Natural killer cell (primary cell): ENCODE measurements at regions not wholly inside any gene's neighbourhood (a gene's known extent, or its start where the extent isn't known, plus 50 kb on each side); places are given as distances from the start of the nearest gene placed in this dataset.
A peak's percentile ranks its signal among the peaks of the same experiment; 100 is the strongest.

Source experiments
- ATAC-seq, 3 donors: fragments of 150-1000 bp in 2 of 3; fragments of 200-7000 bp in 1 of 3; cut with Tn5 transposase; 1 replicate in 1 of 3; 2 replicates in 2 of 3; pipeline ENCODE4 v1.10.0; 2021; ENCODE audit warnings: mild to moderate bottlenecking in 2 of 3, moderate library complexity in 2 of 3
- DNase-seq, 2 donors: peaks; one replicate each; pipeline versions ENCODE4 v3.0.0 to v3.0.0-alpha.2; 2013 to 2021; ENCODE audit warnings: mixed read lengths in 1 of 2
- H3K27ac ChIP-seq: one replicate; pipeline ENCODE4 v1.5.1; 2013; ENCODE audit warnings: mild to moderate bottlenecking, low read length
- H3K27me3 ChIP-seq: one replicate; pipeline ENCODE4 v1.6.1; 2013; ENCODE audit warnings: low read length; ENCODE audit not compliant: control insufficient read depth, insufficient read depth
- H3K36me3 ChIP-seq: one replicate; pipeline ENCODE4 v1.6.1; 2013; ENCODE audit warnings: low read length; ENCODE audit not compliant: control insufficient read depth, insufficient read depth
- H3K4me1 ChIP-seq: one replicate; pipeline ENCODE4 v1.6.1; 2013; ENCODE audit warnings: low read length; ENCODE audit not compliant: control insufficient read depth, insufficient read depth
- H3K4me3 ChIP-seq: one replicate; pipeline ENCODE4 v1.5.1; 2013; ENCODE audit warnings: low read length
- H3K9me3 ChIP-seq: one replicate; pipeline ENCODE4 v1.6.1; 2013; ENCODE audit warnings: low read length; ENCODE audit not compliant: control insufficient read depth, insufficient read depth
- H3K27ac Mint-ChIP-seq, 2 donors: one replicate each; pipeline ENCODE4 v1.8.0; 2022; ENCODE audit warnings: mild to moderate bottlenecking in 2 of 2, mixed read lengths in 2 of 2, moderate library complexity in 1 of 2
- H3K27me3 Mint-ChIP-seq, 2 donors: one replicate each; pipeline ENCODE4 v1.8.0; 2022; ENCODE audit warnings: low read depth in 2 of 2, mixed read lengths in 2 of 2
- H3K36me3 Mint-ChIP-seq: one replicate; pipeline ENCODE4 v1.8.0; 2022; ENCODE audit warnings: mixed read lengths
- H3K4me1 Mint-ChIP-seq, 2 donors: one replicate each; pipeline ENCODE4 v1.8.0; 2022; ENCODE audit warnings: mixed read lengths in 2 of 2
- H3K4me3 Mint-ChIP-seq: one replicate; pipeline ENCODE4 v1.8.0; 2022; ENCODE audit warnings: mild to moderate bottlenecking, moderate library complexity, mixed read lengths
- H3K9me3 Mint-ChIP-seq, 2 donors: one replicate each; pipeline ENCODE4 v1.8.0; 2022; ENCODE audit warnings: mixed read lengths in 2 of 2
- CTCF ChIP-seq: fragments of 200-600 bp; IDR thresholded peaks from one replicate; pipeline ENCODE4 v1.8.0; 2022; ENCODE audit warnings: antibody characterized with exemption
- WGBS: methylation state at CpG from one replicate; pipeline ENCODE4 v1.1.7; 2013; ENCODE audit warnings: missing lambda C conversion rate; ENCODE audit not compliant: insufficient coverage; 5-methylcytosine and 5-hydroxymethylcytosine counted together
- intact Hi-C: fragments of 100-400 bp; cut with micrococcal nuclease; formaldehyde crosslinking; loops from one replicate; pipeline ENCODE4 v1.14.2; 2022

DNA sequence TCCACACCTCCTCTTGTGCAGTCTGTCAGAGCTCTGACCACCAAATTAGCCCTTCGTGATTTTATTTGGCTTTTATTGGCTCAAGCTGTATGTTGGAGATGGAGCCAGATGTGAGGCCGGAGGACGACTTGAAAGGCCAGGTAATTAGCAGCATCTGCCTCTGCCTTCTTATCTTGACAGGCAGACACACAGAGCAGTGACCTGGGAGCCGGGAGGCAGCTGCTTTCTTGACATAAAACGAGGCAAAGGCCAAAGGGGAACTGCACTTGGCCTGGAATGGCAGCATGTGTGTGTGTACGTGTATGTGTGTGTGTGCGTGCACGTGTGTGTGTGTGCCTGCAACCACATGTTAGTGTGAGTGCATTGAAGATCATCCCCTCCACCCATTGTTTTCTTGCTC lies 56.9 kb upstream of the BRD7 start:
- H3K4me3 ChIP-seq: no peak overlapping the region
- H3K9me3 ChIP-seq: no peaks in the 10 kb centered on the region
- ATAC-seq: no peak
- WGBS: 49% methylated on average over 5 of the region's 8 CpGs
- no peak for TF ChIP-seq CTCF
- Mint-ChIP-seq H3K9me3 (no peaks in the 10 kb centered on the region), H3K36me3 (no peaks in the 10 kb centered on the region), H3K27me3 (peaks cover 7 to 11% of the 10 kb centered on the region in 2 donors), H3K4me3 (no peak overlapping the region), H3K4me1 (no peaks in the 10 kb centered on the region), H3K27ac (no peak overlapping the region)
- peak in 1 of 2 donors; percentile 20 for DNase-seq
- H3K27me3 ChIP-seq: peaks cover 3% of the 10 kb centered on the region
- H3K36me3 ChIP-seq: no peaks in the 10 kb centered on the region
- H3K4me1 ChIP-seq: no peaks in the 10 kb centered on the region
- no peak overlapping the region for H3K27ac ChIP-seq
- intact Hi-C loops: no loop called here

DNA sequence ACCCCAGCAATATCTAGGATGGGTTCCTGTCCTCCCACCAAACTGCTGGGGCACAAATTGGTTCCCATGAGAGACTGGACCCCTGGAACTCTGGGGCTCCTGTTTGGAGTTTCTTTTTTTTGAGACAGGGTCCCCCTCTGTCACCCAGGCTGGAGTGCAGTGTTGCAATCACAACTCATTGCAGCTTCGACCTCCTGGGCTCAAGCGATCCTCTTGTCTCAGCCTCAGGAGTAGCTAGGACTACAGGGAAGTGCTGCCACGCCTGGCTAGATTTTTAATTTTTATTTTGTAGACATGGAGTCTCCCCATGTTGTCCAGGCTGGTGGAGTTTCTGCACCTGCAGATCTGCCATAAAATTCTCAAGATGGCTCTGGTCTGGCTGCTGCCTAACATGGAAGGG lies 56.3 kb upstream of the BRD7 start:
- H3K27me3 ChIP-seq: peaks cover 3% of the 10 kb centered on the region
- DNase-seq (no peak), ATAC-seq (no peak)
- peaks cover 2 to 3% of the 10 kb centered on the region in 2 donors for H3K9me3 Mint-ChIP-seq
- no peak overlapping the region for H3K27ac Mint-ChIP-seq
- no peak for TF ChIP-seq CTCF
- H3K27me3 Mint-ChIP-seq: peaks cover 5 to 15% of the 10 kb centered on the region in 2 donors
- WGBS: 86% methylated on average over 3 of the region's 3 CpGs
- H3K4me1 Mint-ChIP-seq: no peaks in the 10 kb centered on the region
- H3K36me3 ChIP-seq: no peaks in the 10 kb centered on the region
- intact Hi-C loops: no loop called here
- H3K9me3 ChIP-seq: peaks cover 2% of the 10 kb centered on the region
- H3K4me1 ChIP-seq: no peaks in the 10 kb centered on the region
- peaks cover 4% of the 10 kb centered on the region for H3K36me3 Mint-ChIP-seq
- H3K4me3 ChIP-seq: no peak overlapping the region
- H3K27ac ChIP-seq: no peak overlapping the region
- H3K4me3 Mint-ChIP-seq: no peak overlapping the region

GRCh38 chr16:50422926-50423325 lies 54.1 kb upstream of the BRD7 start:
- Mint-ChIP-seq H3K36me3 (peaks cover 25% of the 10 kb centered on the region), H3K9me3 (peaks cover 9 to 18% of the 10 kb centered on the region in 2 donors), H3K27me3 (peaks cover 14 to 30% of the 10 kb centered on the region in 2 donors), H3K4me3 (no peak overlapping the region), H3K27ac (no peak overlapping the region), H3K4me1 (no peaks in the 10 kb centered on the region)
- ATAC-seq: no peak
- no peak overlapping the region for H3K4me3 ChIP-seq
- WGBS: 78% methylated on average over 1 of the region's 1 CpG
- peaks cover 10% of the 10 kb centered on the region for H3K9me3 ChIP-seq
- peaks cover 3% of the 10 kb centered on the region for H3K27me3 ChIP-seq
- no peaks in the 10 kb centered on the region for H3K4me1 ChIP-seq
- no peaks in the 10 kb centered on the region for H3K36me3 ChIP-seq
- no peak for DNase-seq
- intact Hi-C loops: no loop called here
- H3K27ac ChIP-seq: no peak overlapping the region
- TF ChIP-seq CTCF: no peak

DNA sequence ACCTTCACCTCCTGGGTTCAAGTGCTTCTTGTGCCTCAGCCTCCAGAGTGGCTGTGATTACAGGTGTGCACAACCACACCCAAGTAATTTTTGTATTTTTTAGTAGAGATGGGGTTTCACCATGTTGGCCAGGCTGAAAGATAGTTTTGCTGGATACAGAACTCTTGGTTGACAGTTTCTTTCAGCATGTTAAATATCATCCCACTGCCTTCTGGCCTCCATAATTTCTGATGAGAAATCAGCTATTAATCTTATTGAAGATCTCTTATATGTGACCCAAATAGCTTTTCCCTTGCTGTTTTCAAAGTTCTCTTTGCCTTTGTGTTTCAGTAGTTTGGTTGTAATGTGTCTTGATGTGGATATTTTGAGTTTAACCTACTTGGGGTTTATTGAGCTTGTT lies 50.3 kb upstream of the BRD7 start:
- H3K4me3 ChIP-seq: no peak overlapping the region
- H3K27ac ChIP-seq: no peak overlapping the region
- DNase-seq: no peak
- peaks cover 10% of the 10 kb centered on the region for H3K9me3 ChIP-seq
- H3K4me3 Mint-ChIP-seq: no peak overlapping the region
- ATAC-seq: no peak
- peaks cover 50% of the 10 kb centered on the region for H3K36me3 Mint-ChIP-seq
- peaks cover 3% of the 10 kb centered on the region for H3K27me3 ChIP-seq
- no peaks in the 10 kb centered on the region for H3K4me1 ChIP-seq
- H3K4me1 Mint-ChIP-seq: no peaks in the 10 kb centered on the region
- TF ChIP-seq CTCF: no peak
- H3K9me3 Mint-ChIP-seq: peaks cover 18 to 36% of the 10 kb centered on the region in 2 donors
- no peaks in the 10 kb centered on the region for H3K36me3 ChIP-seq
- intact Hi-C loops: no loop called here
- peaks cover 30 to 40% of the 10 kb centered on the region in 2 donors for H3K27me3 Mint-ChIP-seq
- no peak overlapping the region for H3K27ac Mint-ChIP-seq
